ENCODE measurements at regions not wholly inside any gene's neighbourhood (a gene's known extent, or its start where the extent isn't known, plus 50 kb on each side); places are given as distances from the start of the nearest gene placed in this dataset.

DNA sequence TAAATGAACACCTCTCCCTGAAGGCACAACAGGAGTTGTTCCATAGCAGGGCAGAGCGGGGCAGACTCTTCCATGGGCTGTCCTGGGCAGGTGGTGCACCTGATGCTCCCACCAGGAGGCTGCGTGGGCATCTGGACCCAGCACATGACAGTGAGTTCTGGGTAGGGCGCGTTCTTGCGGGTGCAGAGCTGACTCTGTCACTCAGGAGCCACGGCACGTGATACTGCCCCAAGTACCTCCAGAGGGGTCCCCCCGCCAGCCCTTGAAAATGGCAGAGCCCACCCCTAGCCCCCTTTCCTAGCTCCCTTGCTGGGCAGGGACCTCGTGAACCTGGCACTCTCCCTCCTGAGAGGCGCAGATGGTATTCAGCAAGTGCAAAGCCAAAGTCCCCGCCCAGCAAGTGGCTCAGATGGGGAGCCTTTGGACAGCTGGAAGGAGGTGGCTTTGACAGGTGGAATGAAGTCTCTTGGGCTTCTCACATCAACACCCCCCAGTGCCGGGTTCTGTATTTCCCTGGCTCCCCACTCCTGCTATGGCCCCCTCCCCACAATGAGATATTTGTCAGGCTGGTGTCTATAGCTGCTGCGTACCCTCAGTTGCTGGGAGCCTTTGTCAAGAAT, 172.1 kb downstream of the TBC1D2B start:
- WGBS (ENCODE audit: insufficient coverage): 98% methylated on average over 9 of the region's 13 CpGs
- no peak overlapping the region for H2AFZ ChIP-seq (ENCODE audit: insufficient read depth, low read depth, low read length, poor library complexity, severe bottlenecking)
- Mint-ChIP-seq H3K27me3 (peaks cover 6% of the 10 kb centered on the region), H3K9me3 (ENCODE audit: insufficient read depth) (no peaks in the 10 kb centered on the region), H3K4me3 (no peak overlapping the region), H3K27ac (no peak overlapping the region), H3K4me1 (no peaks in the 10 kb centered on the region)
- no peaks in the 10 kb centered on the region for H3K27me3 ChIP-seq (replicated peaks in 1 of 4; ENCODE audit: control extremely low read depth in 1 of 4, control insufficient read depth in 3 of 4, insufficient read depth in 4 of 4, low read length in 3 of 4)
- DNase-seq: no peak
- no peaks in the 10 kb centered on the region for H3K36me3 ChIP-seq (replicated peaks in 1 of 2; ENCODE audit: control extremely low read depth in 1 of 2, control insufficient read depth in 1 of 2, extremely low read depth in 1 of 2, insufficient read depth in 2 of 2, low read length in 1 of 2)
- H3K4me3 ChIP-seq (ENCODE audit: control extremely low read depth in 1 of 5, extremely low read depth in 1 of 5, insufficient read depth in 1 of 5, low read depth in 2 of 5, low read length in 4 of 5): no peak overlapping the region
- TF ChIP-seq CTCF (IDR thresholded peaks at IDR 0.05) (no peak), EZH2 (IDR thresholded peaks at IDR 0.05; ENCODE audit: borderline replicate concordance, insufficient read depth, low read depth, low read length, poor library complexity, severe bottlenecking) (no peak)
- ChIA-PET CTCF (interaction anchor here (1.0 kb wide), 1 partner anchor 49 kb away, joined by 3 read pairs; no protein-coding TSS in a partner anchor), POLR2A (no interaction called here)
- no peaks in the 10 kb centered on the region for H3K9me3 ChIP-seq (ENCODE audit: control extremely low read depth in 1 of 3, control insufficient read depth in 2 of 3, insufficient read depth in 1 of 3, low read length in 2 of 3)
- H3K79me2 ChIP-seq (ENCODE audit: control insufficient read depth, insufficient read depth, low read length): no peaks in the 10 kb centered on the region
- H4K20me1 ChIP-seq (ENCODE audit: control insufficient read depth, insufficient read depth, low read length, poor library complexity, severe bottlenecking): no peaks in the 10 kb centered on the region
- no peak for ATAC-seq (ENCODE audit: low read depth)
- intact Hi-C loops (cut with micrococcal nuclease): no loop called here
- H3K4me1 ChIP-seq (ENCODE audit: control insufficient read depth in 2 of 2, insufficient read depth in 2 of 2, low read length in 2 of 2): no peaks in the 10 kb centered on the region
- H3K27ac ChIP-seq (ENCODE audit: low read length in 2 of 2): no peak overlapping the region
- no peak overlapping the region for H3K4me2 ChIP-seq (replicated peaks; ENCODE audit: low read depth, low read length, poor library complexity, severe bottlenecking)
- H3K9ac ChIP-seq (ENCODE audit: low read length): no peak overlapping the region

GRCh38 chr15:77904901-77905300, 172.6 kb downstream of the TBC1D2B start:
- ATAC-seq (ENCODE audit: low read depth) (no peak), DNase-seq (no peak)
- intact Hi-C loops (cut with micrococcal nuclease): no loop called here
- Mint-ChIP-seq H3K27me3 (peaks cover 6% of the 10 kb centered on the region), H3K4me3 (no peak overlapping the region), H3K27ac (no peak overlapping the region), H3K4me1 (no peaks in the 10 kb centered on the region), H3K9me3 (ENCODE audit: insufficient read depth) (no peaks in the 10 kb centered on the region)
- Histone ChIP-seq H2AFZ (ENCODE audit: insufficient read depth, low read depth, low read length, poor library complexity, severe bottlenecking) (no peak overlapping the region), H3K4me1 (ENCODE audit: control insufficient read depth in 2 of 2, insufficient read depth in 2 of 2, low read length in 2 of 2) (no peaks in the 10 kb centered on the region), H4K20me1 (ENCODE audit: control insufficient read depth, insufficient read depth, low read length, poor library complexity, severe bottlenecking) (no peaks in the 10 kb centered on the region), H3K36me3 (replicated peaks in 1 of 2; ENCODE audit: control extremely low read depth in 1 of 2, control insufficient read depth in 1 of 2, extremely low read depth in 1 of 2, insufficient read depth in 2 of 2, low read length in 1 of 2) (no peaks in the 10 kb centered on the region), H3K27me3 (replicated peaks in 1 of 4; ENCODE audit: control extremely low read depth in 1 of 4, control insufficient read depth in 3 of 4, insufficient read depth in 4 of 4, low read length in 3 of 4) (no peaks in the 10 kb centered on the region), H3K4me2 (replicated peaks; ENCODE audit: low read depth, low read length, poor library complexity, severe bottlenecking) (no peak overlapping the region), H3K79me2 (ENCODE audit: control insufficient read depth, insufficient read depth, low read length) (no peaks in the 10 kb centered on the region), H3K27ac (ENCODE audit: low read length in 2 of 2) (no peak overlapping the region), H3K9ac (ENCODE audit: low read length) (no peak overlapping the region), H3K9me3 (ENCODE audit: control extremely low read depth in 1 of 3, control insufficient read depth in 2 of 3, insufficient read depth in 1 of 3, low read length in 2 of 3) (no peaks in the 10 kb centered on the region), H3K4me3 (ENCODE audit: control extremely low read depth in 1 of 5, extremely low read depth in 1 of 5, insufficient read depth in 1 of 5, low read depth in 2 of 5, low read length in 4 of 5) (no peak overlapping the region)
- 50% methylated on average over 2 of the region's 5 CpGs for WGBS (ENCODE audit: insufficient coverage)
- CTCF ChIA-PET: interaction anchor here (1.0 kb wide), 1 partner anchor 49 kb away, joined by 3 read pairs; no protein-coding TSS in a partner anchor
- TF ChIP-seq EZH2 (IDR thresholded peaks at IDR 0.05; ENCODE audit: borderline replicate concordance, insufficient read depth, low read depth, low read length, poor library complexity, severe bottlenecking) (no peak), CTCF (IDR thresholded peaks at IDR 0.05) (no peak)
- POLR2A ChIA-PET: no interaction called here

All from B cell (primary cell).